AG04450 (cell line): ENCODE measurements at regions not wholly inside any gene's neighbourhood (a gene's known extent, or its start where the extent isn't known, plus 50 kb on each side); places are given as distances from the start of the nearest gene placed in this dataset.

Source experiments
- CTCF ChIA-PET: fragments of 300-600, 350-600 bp; formaldehyde crosslinking; extraction: SDS; loops from one replicate; lab custom pipeline; 2022; ENCODE audit warnings: antibody characterized with exemption, inconsistent platforms; lab: Charles Lee
- POLR2A ChIA-PET: fragments of 350-600 bp; formaldehyde crosslinking; extraction: SDS; loops from one replicate; lab custom pipeline; 2021; ENCODE audit warnings: antibody characterized with exemption, inconsistent platforms; lab: Yijun Ruan, JAX
- DNase-seq: peaks from one replicate; pipeline ENCODE4 v3.0.0-alpha.2; 2011; ENCODE audit warnings: low read depth, low spot score
- H3K27ac ChIP-seq: one replicate; pipeline ENCODE4 v1.5.1; 2012; ENCODE audit warnings: low read depth, low read length, control low read depth
- H3K27me3 ChIP-seq: one replicate; pipeline ENCODE4 v1.6.0; 2012; ENCODE audit warnings: low read length; ENCODE audit not compliant: control insufficient read depth, insufficient read depth
- H3K4me3 ChIP-seq: 2 replicates; pipeline ENCODE4 v1.5.1; 2011; ENCODE audit warnings: mild to moderate bottlenecking, low read depth, low read length, control low read depth
- H3K9me3 ChIP-seq: 2 replicates; pipeline ENCODE4 v1.5.1; 2012; ENCODE audit warnings: low read length; ENCODE audit not compliant: control insufficient read depth, insufficient read depth
- TF ChIP-seq, protein P1 (sequence below): IDR thresholded peaks from 2 replicates; pipeline ENCODE4 v1.5.1; 2011; ENCODE audit warnings: low read depth, low read length, control low read depth, inconsistent platforms

DNA sequence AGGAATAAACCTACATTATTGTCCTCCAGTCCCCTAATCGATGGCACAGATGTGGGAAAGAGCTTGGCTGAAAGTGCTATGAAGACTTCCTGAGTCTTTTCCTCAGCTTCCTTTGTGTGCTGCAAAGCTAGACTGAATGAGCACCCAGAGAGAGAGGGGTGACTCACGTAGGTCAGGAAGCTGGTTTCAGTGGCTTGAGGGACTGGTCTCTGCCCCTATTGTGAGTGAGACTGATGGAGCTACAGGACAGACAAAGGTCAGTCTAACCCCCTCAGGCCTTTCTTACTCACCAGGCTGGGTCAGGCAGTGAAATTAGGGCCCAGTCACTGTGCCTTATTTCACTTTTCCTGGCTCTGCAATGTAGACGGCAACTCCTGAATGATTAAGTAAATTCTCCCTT lies 171.1 kb upstream of the GRB10 start:
- POLR2A ChIA-PET: no interaction called here
- CTCF ChIA-PET: no interaction called here
- H3K27me3 ChIP-seq: peaks cover 2% of the 10 kb centered on the region

DNA sequence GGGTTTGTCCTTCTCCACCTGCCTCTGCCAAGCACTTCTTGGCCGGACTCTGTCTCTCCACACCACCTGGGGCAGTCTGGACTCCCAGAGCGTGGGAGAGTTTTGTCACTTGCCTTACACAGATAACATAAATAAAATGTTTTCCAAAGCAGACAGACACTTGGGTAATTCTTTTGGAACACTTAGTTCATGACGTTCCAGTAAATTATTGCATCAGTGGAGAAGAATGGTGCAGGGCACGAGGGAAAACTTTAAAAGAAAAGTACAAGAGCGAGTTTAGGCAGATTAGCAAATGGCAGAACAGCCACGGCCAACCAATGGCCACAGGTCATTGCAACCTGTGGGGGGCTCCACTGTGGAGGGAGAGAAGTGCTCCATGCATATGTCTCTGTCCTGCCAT lies 170.6 kb upstream of the GRB10 start:
- TF ChIP-seq, protein P1, sequence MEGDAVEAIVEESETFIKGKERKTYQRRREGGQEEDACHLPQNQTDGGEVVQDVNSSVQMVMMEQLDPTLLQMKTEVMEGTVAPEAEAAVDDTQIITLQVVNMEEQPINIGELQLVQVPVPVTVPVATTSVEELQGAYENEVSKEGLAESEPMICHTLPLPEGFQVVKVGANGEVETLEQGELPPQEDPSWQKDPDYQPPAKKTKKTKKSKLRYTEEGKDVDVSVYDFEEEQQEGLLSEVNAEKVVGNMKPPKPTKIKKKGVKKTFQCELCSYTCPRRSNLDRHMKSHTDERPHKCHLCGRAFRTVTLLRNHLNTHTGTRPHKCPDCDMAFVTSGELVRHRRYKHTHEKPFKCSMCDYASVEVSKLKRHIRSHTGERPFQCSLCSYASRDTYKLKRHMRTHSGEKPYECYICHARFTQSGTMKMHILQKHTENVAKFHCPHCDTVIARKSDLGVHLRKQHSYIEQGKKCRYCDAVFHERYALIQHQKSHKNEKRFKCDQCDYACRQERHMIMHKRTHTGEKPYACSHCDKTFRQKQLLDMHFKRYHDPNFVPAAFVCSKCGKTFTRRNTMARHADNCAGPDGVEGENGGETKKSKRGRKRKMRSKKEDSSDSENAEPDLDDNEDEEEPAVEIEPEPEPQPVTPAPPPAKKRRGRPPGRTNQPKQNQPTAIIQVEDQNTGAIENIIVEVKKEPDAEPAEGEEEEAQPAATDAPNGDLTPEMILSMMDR: no peak
- H3K9me3 ChIP-seq: no peaks in the 10 kb centered on the region
- ChIA-PET POLR2A (no interaction called here), CTCF (no interaction called here)
- no peak for DNase-seq
- peaks cover 2% of the 10 kb centered on the region for H3K27me3 ChIP-seq
- H3K27ac ChIP-seq: no peak overlapping the region
- H3K4me3 ChIP-seq: no peak overlapping the region

More for the DNA sequence above, 171.1 kb upstream of the GRB10 start:
- H3K4me3 ChIP-seq: no peak overlapping the region
- no peaks in the 10 kb centered on the region for H3K9me3 ChIP-seq
- TF ChIP-seq, protein P1: no peak
- DNase-seq: no peak
- H3K27ac ChIP-seq: no peak overlapping the region

DNA sequence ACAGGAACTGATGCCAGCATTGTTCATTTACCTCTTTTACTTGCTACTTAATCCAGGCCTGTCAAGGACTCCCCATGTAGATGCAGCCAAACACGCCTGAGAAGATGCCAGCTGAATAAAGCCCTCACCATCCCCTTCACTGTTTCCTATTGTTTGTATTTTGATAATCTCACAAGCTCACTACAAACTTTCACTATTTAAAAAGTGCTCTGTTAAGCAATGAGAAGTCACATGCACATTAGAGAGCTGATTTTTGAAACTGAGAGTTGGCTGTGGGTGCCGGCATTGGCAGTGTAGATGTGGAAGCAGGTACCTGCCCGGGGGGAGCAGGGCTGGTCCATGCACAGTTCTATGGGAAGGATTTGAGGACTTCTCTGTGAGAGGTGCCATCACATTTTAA lies 169.8 kb upstream of the GRB10 start:
- TF ChIP-seq, protein P1: no peak
- Histone ChIP-seq H3K9me3 (no peaks in the 10 kb centered on the region), H3K27me3 (peaks cover 3% of the 10 kb centered on the region), H3K4me3 (no peak overlapping the region), H3K27ac (no peak overlapping the region)
- POLR2A ChIA-PET: no interaction called here
- no peak for DNase-seq
- CTCF ChIA-PET: interaction anchor here (0.6 kb wide), 1 partner anchor 37 kb away, joined by 3 read pairs; no protein-coding TSS in a partner anchor

DNA sequence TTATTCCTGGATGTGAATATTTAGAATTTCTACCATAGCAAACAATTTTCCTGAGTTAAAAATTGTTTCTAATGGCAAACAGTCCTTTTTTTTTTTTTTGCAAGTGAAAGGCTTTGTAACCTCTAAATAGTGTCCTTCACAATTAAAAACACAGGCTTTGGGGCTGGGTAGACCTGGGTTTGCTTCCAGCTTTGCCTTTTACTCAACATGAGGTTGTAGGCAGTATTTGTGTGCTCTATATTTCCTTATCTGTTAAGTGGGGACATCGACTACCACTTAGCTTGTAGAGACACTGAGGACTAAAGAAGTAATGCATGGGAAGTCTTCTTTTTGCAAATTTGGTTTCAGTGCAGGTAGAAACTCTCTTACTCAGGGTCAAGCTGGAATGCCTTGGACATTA lies 169.4 kb upstream of the GRB10 start:
- no peak overlapping the region for H3K27ac ChIP-seq
- CTCF ChIA-PET: interaction anchor here (0.6 kb wide), 1 partner anchor 38 kb away, joined by 3 read pairs; no protein-coding TSS in a partner anchor
- H3K27me3 ChIP-seq: peaks cover 6% of the 10 kb centered on the region
- POLR2A ChIA-PET: no interaction called here
- TF ChIP-seq, protein P1: no peak
- no peak for DNase-seq
- H3K9me3 ChIP-seq: no peaks in the 10 kb centered on the region
- no peak overlapping the region for H3K4me3 ChIP-seq

DNA sequence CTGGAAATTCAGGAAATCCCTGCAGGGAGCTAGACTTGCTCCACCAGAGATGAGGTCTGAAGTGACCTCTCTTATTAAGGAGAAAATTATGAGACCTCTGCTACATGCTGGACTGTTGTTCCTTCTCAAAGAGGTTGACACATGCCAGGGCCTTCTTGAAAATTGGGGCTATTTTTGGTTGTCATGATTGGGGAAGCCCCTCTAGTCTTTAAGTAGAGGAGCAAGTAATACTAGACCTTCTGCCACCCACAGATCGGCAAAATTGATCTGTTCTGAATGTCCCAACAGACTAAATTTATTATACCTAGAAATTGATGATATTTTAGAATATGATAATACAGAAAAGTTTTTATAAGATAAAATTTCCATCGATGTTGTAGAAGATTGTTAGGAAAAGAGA lies 160.8 kb upstream of the GRB10 start:
- CTCF ChIA-PET: no interaction called here
- H3K27me3 ChIP-seq: peaks cover 4% of the 10 kb centered on the region
- TF ChIP-seq, protein P1: no peak
- no peaks in the 10 kb centered on the region; the same call in 1 of the 2 replicates for H3K9me3 ChIP-seq
- POLR2A ChIA-PET: interaction anchor here (0.6 kb wide), 1 partner anchor 68 kb away, joined by 3 read pairs; no protein-coding TSS in a partner anchor
- H3K27ac ChIP-seq: no peak overlapping the region
- DNase-seq: no peak
- no peak overlapping the region for H3K4me3 ChIP-seq
